OCI-LY1 (cell line): ENCODE measurements at regions not wholly inside any gene's neighbourhood (a gene's known extent, or its start where the extent isn't known, plus 50 kb on each side); places are given as distances from the start of the nearest gene placed in this dataset.

ENCODE experiments used
- EZH2 ChIP-seq: fragments of 200-600 bp; sonication (generic), shearing (Covaris generic); IDR thresholded peaks from 2 replicates; pipeline ENCODE4 v1.8.0; 2017; ENCODE audit warnings: borderline replicate concordance, mixed run types, mild to moderate bottlenecking, antibody characterized with exemption, low read length, moderate library complexity, mixed read lengths
- TF ChIP-seq, protein P1 (sequence below): fragments of 200-600 bp; sonication (generic), shearing (Covaris generic); IDR thresholded peaks from 2 replicates; pipeline ENCODE4 v1.5.1; 2017; ENCODE audit warnings: mild to moderate bottlenecking, antibody characterized with exemption, low read length, moderate library complexity, mixed read lengths

DNA sequence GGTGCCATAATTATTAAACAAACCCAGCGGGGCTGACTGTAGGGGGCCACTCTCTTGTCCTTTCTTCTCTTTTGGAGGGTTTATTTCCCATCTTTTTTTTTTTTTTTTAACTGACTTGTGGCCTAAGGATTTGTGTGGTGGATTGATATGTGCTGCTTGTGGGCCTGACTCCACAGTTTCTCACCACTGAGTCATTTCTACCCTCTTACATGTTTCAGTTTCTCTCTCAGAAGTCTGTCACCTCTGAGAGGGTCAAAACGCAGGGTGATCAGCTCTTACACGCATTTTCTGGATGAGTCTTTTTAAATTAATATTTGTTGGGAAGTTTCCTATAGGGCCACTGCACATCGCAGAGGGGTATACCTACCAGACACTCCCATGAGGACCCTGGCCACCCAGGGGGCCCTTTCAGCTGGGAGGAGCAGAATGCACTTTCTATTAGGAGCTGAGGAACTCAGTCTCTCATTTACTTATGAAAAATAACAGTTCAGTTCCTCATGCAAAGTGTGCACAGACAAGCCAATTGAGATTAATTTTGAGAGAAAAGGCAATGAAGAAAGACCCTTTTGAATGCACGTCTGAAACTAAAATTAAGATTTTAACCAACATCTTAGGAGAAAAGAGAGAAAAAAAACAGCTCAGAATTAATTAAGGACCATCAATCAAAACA lies 407.9 kb downstream of the TECRL start:
- TF ChIP-seq, protein P1, sequence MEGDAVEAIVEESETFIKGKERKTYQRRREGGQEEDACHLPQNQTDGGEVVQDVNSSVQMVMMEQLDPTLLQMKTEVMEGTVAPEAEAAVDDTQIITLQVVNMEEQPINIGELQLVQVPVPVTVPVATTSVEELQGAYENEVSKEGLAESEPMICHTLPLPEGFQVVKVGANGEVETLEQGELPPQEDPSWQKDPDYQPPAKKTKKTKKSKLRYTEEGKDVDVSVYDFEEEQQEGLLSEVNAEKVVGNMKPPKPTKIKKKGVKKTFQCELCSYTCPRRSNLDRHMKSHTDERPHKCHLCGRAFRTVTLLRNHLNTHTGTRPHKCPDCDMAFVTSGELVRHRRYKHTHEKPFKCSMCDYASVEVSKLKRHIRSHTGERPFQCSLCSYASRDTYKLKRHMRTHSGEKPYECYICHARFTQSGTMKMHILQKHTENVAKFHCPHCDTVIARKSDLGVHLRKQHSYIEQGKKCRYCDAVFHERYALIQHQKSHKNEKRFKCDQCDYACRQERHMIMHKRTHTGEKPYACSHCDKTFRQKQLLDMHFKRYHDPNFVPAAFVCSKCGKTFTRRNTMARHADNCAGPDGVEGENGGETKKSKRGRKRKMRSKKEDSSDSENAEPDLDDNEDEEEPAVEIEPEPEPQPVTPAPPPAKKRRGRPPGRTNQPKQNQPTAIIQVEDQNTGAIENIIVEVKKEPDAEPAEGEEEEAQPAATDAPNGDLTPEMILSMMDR: no peak
- TF ChIP-seq EZH2: no peak
